H9 (cell line): ENCODE measurements at regions not wholly inside any gene's neighbourhood (a gene's known extent, or its start where the extent isn't known, plus 50 kb on each side); places are given as distances from the start of the nearest gene placed in this dataset.

Experiments
- DNase-seq: peaks from one replicate; pipeline ENCODE4 v3.0.0-alpha.2; 2017
- H2AFZ ChIP-seq: one replicate; pipeline ENCODE4 v1.6.1; 2013; ENCODE audit warnings: mild to moderate bottlenecking, low read length, control low read depth, moderate library complexity
- H2AK5ac ChIP-seq: 2 replicates; pipeline ENCODE4 v1.6.1; 2013; ENCODE audit warnings: low read length, control low read depth, mixed read lengths; ENCODE audit not compliant: insufficient read length
- H2BK120ac ChIP-seq: one replicate; pipeline ENCODE4 v1.6.1; 2013; ENCODE audit warnings: low read depth, mild to moderate bottlenecking, low read length, control low read depth, inconsistent platforms; ENCODE audit not compliant: poor library complexity, severe bottlenecking
- H2BK12ac ChIP-seq: 2 replicates; pipeline ENCODE4 v1.6.1; 2013; ENCODE audit warnings: low read length, control low read depth, mixed read lengths, low read depth; ENCODE audit not compliant: insufficient read length
- H2BK15ac ChIP-seq: 2 replicates; pipeline ENCODE4 v1.6.1; 2013; ENCODE audit warnings: low read depth, low read length, control low read depth
- H2BK20ac ChIP-seq: one replicate; pipeline ENCODE4 v1.6.1; 2013; ENCODE audit warnings: low read depth, mild to moderate bottlenecking, low read length, control low read depth, inconsistent platforms; ENCODE audit not compliant: poor library complexity, severe bottlenecking
- H2BK5ac ChIP-seq: 2 replicates; pipeline ENCODE4 v1.6.1; 2013; ENCODE audit warnings: low read length, control low read depth, mixed read lengths; ENCODE audit not compliant: insufficient read length
- H3K14ac ChIP-seq: 2 replicates; pipeline ENCODE4 v1.6.1; 2013; ENCODE audit warnings: low read length, control low read depth; ENCODE audit not compliant: insufficient read depth
- H3K18ac ChIP-seq: 2 replicates; pipeline ENCODE4 v1.6.1; 2013; ENCODE audit warnings: low read depth, mild to moderate bottlenecking, mixed read lengths, low read length, control low read depth; ENCODE audit not compliant: insufficient read length
- H3K23ac ChIP-seq: 2 replicates; pipeline ENCODE4 v1.6.1; 2013; ENCODE audit warnings: low read length, control low read depth, mixed read lengths, low read depth; ENCODE audit not compliant: insufficient read length
- H3K23me2 ChIP-seq: 2 replicates; pipeline ENCODE4 v1.6.1; 2013; ENCODE audit warnings: low read depth, mild to moderate bottlenecking, mixed read lengths, low read length, control low read depth; ENCODE audit not compliant: insufficient read length, poor library complexity, severe bottlenecking
- H3K27ac ChIP-seq: 2 replicates; pipeline ENCODE4 v1.5.1; 2013; ENCODE audit warnings: low read length, control low read depth, mixed read lengths, low read depth; ENCODE audit not compliant: insufficient read length
- H3K27me3 ChIP-seq: 2 replicates; pipeline ENCODE4 v1.6.1; 2013; ENCODE audit warnings: low read length, control low read depth, inconsistent platforms; ENCODE audit not compliant: insufficient read depth
- H3K4ac ChIP-seq: 2 replicates; pipeline ENCODE4 v1.6.1; 2013; ENCODE audit warnings: low read depth, mild to moderate bottlenecking, control low read depth, inconsistent platforms, low read length, moderate library complexity
- H3K4me1 ChIP-seq: 2 replicates; pipeline ENCODE4 v1.6.1; 2013; ENCODE audit warnings: low read length, control low read depth, inconsistent platforms; ENCODE audit not compliant: insufficient read depth
- H3K4me2 ChIP-seq: 2 replicates; pipeline ENCODE4 v1.6.1; 2013; ENCODE audit warnings: low read length, control low read depth, mixed read lengths; ENCODE audit not compliant: insufficient read length, insufficient read depth
- H3K56ac ChIP-seq: 2 replicates; pipeline ENCODE4 v1.6.1; 2013; ENCODE audit warnings: low read depth, mild to moderate bottlenecking, mixed read lengths, low read length, control low read depth; ENCODE audit not compliant: insufficient read length
- H3K79me1 ChIP-seq: 2 replicates; pipeline ENCODE4 v1.6.1; 2013; ENCODE audit warnings: low read depth, mild to moderate bottlenecking, moderate library complexity, low read length, control low read depth, inconsistent platforms; ENCODE audit not compliant: insufficient read depth, poor library complexity, severe bottlenecking
- H3K79me2 ChIP-seq: 2 replicates; pipeline ENCODE4 v1.6.1; 2013; ENCODE audit warnings: low read length, control low read depth, inconsistent platforms; ENCODE audit not compliant: insufficient read depth
- H3K9ac ChIP-seq: 2 replicates; pipeline ENCODE4 v1.6.1; 2013; ENCODE audit warnings: low read length, control low read depth, mixed read lengths; ENCODE audit not compliant: insufficient read length; ENCODE audit errors: extremely low read depth
- H3K9me3 ChIP-seq: one replicate; pipeline ENCODE4 v1.6.1; 2013; ENCODE audit warnings: low read depth, low read length, inconsistent platforms; ENCODE audit not compliant: control insufficient read depth
- H3T11ph ChIP-seq: one replicate; pipeline ENCODE4 v1.6.1; 2013; ENCODE audit warnings: mild to moderate bottlenecking, low read length, control low read depth, inconsistent platforms
- H4K20me1 ChIP-seq: one replicate; pipeline ENCODE4 v1.6.1; 2013; ENCODE audit not compliant: control insufficient read depth, insufficient read length, insufficient read depth
- H4K5ac ChIP-seq: 2 replicates; pipeline ENCODE4 v1.6.1; 2013; ENCODE audit warnings: low read depth, mild to moderate bottlenecking, mixed read lengths, low read length, control low read depth; ENCODE audit not compliant: insufficient read length
- H4K8ac ChIP-seq: replicated peaks from 2 replicates; pipeline ENCODE4 v1.6.1; 2013; ENCODE audit warnings: low read length, control low read depth, mixed read lengths, low read depth; ENCODE audit not compliant: insufficient read length
- H4K91ac ChIP-seq: 2 replicates; pipeline ENCODE4 v1.6.1; 2013; ENCODE audit warnings: low read depth, mild to moderate bottlenecking, moderate library complexity, mixed read lengths, low read length, control low read depth; ENCODE audit not compliant: insufficient read length
- H3K27ac Mint-ChIP-seq, 3 experiments: 2 replicates in 2 of 3; 3 replicates in 1 of 3; pipeline ENCODE4 v1.8.0; 2020 to 2021; ENCODE audit warnings: mixed read lengths in 3 of 3, mild to moderate bottlenecking in 1 of 3, moderate library complexity in 1 of 3
- H3K27me3 Mint-ChIP-seq: 2 replicates; pipeline ENCODE4 v1.8.0; 2021; ENCODE audit warnings: low read depth, mild to moderate bottlenecking, moderate library complexity, mixed read lengths
- H3K36me3 Mint-ChIP-seq, 3 experiments: 2 replicates in 2 of 3; 3 replicates in 1 of 3; pipeline ENCODE4 v1.8.0; 2020 to 2021; ENCODE audit warnings: low read depth in 3 of 3, mixed read lengths in 3 of 3; ENCODE audit not compliant: insufficient read depth in 1 of 3
- H3K4me1 Mint-ChIP-seq, 2 experiments: 2 replicates each; pipeline ENCODE4 v1.8.0; 2020; ENCODE audit warnings: mixed read lengths in 2 of 2
- H3K4me3 Mint-ChIP-seq, 2 experiments: 2 replicates in 1 of 2; 3 replicates in 1 of 2; pipeline ENCODE4 v1.8.0; 2020 to 2021; ENCODE audit warnings: mild to moderate bottlenecking in 2 of 2, mixed read lengths in 2 of 2, moderate library complexity in 1 of 2
- H3K9me3 Mint-ChIP-seq, 2 experiments: 2 replicates in 1 of 2; 3 replicates in 1 of 2; pipeline ENCODE4 v1.8.0; 2020; ENCODE audit warnings: mild to moderate bottlenecking in 2 of 2, mixed read lengths in 2 of 2, moderate library complexity in 1 of 2
- WGBS: extraction: QIAGEN DNeasy Blood & Tissue Kit; methylation state at CpG from one replicate; pipeline ENCODE4 v1.1.7; 2013; ENCODE audit warnings: missing lambda C conversion rate, low lambda C conversion rate, mixed read lengths; ENCODE audit not compliant: insufficient read length; ENCODE audit errors: extremely low coverage; 5-methylcytosine and 5-hydroxymethylcytosine counted together
- TF ChIP-seq, protein P1 (sequence below): fragments of 200-600 bp; sonication (generic); conservative IDR thresholded peaks from 3 replicates; pipeline ENCODE4 v1.8.0; 2021; ENCODE audit warnings: antibody characterized with exemption, mild to moderate bottlenecking

DNA sequence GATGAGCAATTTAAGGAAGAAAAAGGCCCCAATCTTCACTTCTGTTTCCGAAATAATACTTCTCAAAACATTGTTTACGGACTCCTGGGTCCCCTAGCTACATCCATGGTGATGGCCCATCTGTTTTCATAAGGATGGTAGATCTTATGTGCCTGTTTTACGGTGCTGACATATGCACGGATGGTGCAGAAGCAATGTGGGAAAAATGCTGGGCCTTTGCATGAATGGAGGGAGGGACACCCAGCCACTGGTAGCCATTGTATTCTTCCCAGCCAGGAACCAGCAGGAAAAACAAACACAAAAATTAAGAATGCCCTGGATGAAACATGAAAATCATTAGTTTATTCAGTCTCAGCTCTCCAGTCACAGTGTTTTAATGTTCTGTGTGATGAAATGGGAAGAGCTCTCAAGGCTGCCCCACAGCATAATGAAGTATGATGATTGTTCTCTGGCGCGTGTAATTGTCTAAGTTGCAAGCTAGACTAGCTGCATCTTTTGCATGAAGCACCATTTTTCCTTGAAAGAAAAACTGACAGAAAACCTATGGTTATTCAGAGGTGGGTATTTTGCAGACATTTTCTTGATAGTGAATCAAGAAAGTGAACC, 1201.1 kb upstream of the SLC10A2 start:
- Histone ChIP-seq H3K4me2 (no peak overlapping the region), H4K20me1 (no peaks in the 10 kb centered on the region), H4K91ac (no peak overlapping the region), H3K14ac (no peak overlapping the region), H4K8ac (no peak overlapping the region), H2BK12ac (no peak overlapping the region), H2BK120ac (no peak overlapping the region), H2AK5ac (no peak overlapping the region), H3T11ph (no peak overlapping the region), H3K23ac (no peak overlapping the region), H3K9ac (no peak overlapping the region), H2BK15ac (no peak overlapping the region), H3K27me3 (no peaks in the 10 kb centered on the region), H3K9me3 (no peaks in the 10 kb centered on the region), H2BK20ac (no peak overlapping the region), H3K79me1 (no peaks in the 10 kb centered on the region), H3K79me2 (no peaks in the 10 kb centered on the region), H4K5ac (no peak overlapping the region), H3K18ac (no peak overlapping the region), H3K27ac (no peak overlapping the region), H3K4ac (no peak overlapping the region), H2AFZ (no peak overlapping the region), H3K23me2 (no peaks in the 10 kb centered on the region), H3K56ac (no peak overlapping the region), H2BK5ac (no peak overlapping the region), H3K4me1 (no peaks in the 10 kb centered on the region)
- no peak for DNase-seq
- H3K27me3 Mint-ChIP-seq, result no peaks in the 10 kb centered on the region
- H3K9me3 Mint-ChIP-seq, result peaks cover 0 to 4% of the 10 kb centered on the region in 2 experiments; a peak in 1 of 5 replicates
- TF ChIP-seq, protein P1, sequence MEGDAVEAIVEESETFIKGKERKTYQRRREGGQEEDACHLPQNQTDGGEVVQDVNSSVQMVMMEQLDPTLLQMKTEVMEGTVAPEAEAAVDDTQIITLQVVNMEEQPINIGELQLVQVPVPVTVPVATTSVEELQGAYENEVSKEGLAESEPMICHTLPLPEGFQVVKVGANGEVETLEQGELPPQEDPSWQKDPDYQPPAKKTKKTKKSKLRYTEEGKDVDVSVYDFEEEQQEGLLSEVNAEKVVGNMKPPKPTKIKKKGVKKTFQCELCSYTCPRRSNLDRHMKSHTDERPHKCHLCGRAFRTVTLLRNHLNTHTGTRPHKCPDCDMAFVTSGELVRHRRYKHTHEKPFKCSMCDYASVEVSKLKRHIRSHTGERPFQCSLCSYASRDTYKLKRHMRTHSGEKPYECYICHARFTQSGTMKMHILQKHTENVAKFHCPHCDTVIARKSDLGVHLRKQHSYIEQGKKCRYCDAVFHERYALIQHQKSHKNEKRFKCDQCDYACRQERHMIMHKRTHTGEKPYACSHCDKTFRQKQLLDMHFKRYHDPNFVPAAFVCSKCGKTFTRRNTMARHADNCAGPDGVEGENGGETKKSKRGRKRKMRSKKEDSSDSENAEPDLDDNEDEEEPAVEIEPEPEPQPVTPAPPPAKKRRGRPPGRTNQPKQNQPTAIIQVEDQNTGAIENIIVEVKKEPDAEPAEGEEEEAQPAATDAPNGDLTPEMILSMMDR, result no peak
- no peak overlapping the region for H3K4me3 Mint-ChIP-seq
- H3K4me1 Mint-ChIP-seq, result peaks cover 3 to 4% of the 10 kb centered on the region in 2 experiments
- WGBS, result no CpG with 5 or more reads among the region's 6 CpGs
- H3K27ac Mint-ChIP-seq, result no peak overlapping the region; a peak in 1 of 7 replicates
- H3K36me3 Mint-ChIP-seq, result peaks cover 0 to 3% (median 0%) of the 10 kb centered on the region in 3 experiments; a peak in 2 of 7 replicates
